ENCODE measurements at regions not wholly inside any gene's neighbourhood (a gene's known extent, or its start where the extent isn't known, plus 50 kb on each side); places are given as distances from the start of the nearest gene placed in this dataset.

DNA sequence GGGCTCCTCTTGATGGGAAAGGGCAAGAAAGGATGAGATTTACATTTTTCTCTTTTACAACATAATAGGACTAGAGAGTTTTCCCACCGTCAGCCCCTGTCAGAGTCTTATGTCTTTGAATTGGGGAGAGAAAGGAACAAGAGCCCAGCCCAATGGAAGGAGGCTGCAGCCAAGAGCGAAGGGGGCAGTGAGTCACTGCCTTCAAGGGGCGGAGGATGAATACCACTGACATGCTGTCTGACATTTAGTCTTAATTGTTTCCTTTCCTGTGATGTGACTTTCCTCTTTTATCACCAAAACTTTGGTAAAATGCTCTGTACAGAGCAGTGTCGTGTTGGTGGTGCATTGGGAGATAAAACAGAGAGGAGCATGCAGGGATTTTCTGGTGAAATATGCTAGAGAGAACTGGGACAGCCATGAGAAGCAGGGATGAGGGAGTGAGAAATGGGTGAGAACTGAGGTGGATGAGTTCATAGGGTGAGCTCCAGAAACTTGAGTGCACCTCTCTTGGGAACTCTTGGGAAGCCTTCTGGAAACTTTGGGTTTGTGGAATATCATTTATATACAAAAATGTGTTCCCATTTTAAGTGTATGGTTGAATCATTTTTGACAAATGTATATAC lies 179.9 kb upstream of the FGGY start:
- Histone ChIP-seq H3K27me3 (no peaks in the 10 kb centered on the region), H3K36me3 (no peaks in the 10 kb centered on the region), H3K9me3 (no peaks in the 10 kb centered on the region), H3K27ac (no peak overlapping the region), H3K4me3 (no peak overlapping the region), H3K4me1 (ENCODE audit: insufficient read depth) (no peaks in the 10 kb centered on the region)
- TF ChIP-seq POLR2A (IDR thresholded peaks at IDR 0.05), result no peak
- TF ChIP-seq, protein P1, sequence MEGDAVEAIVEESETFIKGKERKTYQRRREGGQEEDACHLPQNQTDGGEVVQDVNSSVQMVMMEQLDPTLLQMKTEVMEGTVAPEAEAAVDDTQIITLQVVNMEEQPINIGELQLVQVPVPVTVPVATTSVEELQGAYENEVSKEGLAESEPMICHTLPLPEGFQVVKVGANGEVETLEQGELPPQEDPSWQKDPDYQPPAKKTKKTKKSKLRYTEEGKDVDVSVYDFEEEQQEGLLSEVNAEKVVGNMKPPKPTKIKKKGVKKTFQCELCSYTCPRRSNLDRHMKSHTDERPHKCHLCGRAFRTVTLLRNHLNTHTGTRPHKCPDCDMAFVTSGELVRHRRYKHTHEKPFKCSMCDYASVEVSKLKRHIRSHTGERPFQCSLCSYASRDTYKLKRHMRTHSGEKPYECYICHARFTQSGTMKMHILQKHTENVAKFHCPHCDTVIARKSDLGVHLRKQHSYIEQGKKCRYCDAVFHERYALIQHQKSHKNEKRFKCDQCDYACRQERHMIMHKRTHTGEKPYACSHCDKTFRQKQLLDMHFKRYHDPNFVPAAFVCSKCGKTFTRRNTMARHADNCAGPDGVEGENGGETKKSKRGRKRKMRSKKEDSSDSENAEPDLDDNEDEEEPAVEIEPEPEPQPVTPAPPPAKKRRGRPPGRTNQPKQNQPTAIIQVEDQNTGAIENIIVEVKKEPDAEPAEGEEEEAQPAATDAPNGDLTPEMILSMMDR (IDR thresholded peaks at IDR 0.05), result no peak
- TF ChIP-seq EP300 (IDR thresholded peaks at IDR 0.05), result no peak
- DNase-seq, result no peak
- intact Hi-C loops (cut with DNase I), result no loop called here
- WGBS, 3 donors, result 73 to 83% (median 80%) methylated on average over 4 of the region's 4 CpGs

DNA sequence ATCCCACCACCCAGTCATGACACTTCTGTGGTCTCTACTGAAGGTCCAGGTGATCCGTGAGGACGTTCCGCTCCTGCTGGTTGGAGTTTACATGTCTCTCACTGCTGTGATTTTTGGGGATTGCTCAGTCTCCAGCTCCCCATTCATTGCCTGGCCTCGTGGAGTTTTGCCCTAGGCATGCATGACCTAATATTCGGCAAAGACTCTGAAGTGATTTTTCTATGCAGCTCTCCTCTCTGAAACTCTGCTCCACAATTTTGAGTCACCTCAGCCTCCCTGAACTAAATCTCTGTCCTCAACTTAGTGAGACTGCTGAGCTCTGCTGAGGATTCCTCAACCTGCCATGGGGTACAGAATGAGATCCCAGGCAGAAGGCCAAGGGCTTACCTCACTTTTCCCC lies 174.4 kb upstream of the FGGY start:
- Histone ChIP-seq H3K9me3 (no peaks in the 10 kb centered on the region), H3K27ac (no peak overlapping the region), H3K27me3 (no peaks in the 10 kb centered on the region), H3K4me1 (ENCODE audit: insufficient read depth) (no peaks in the 10 kb centered on the region), H3K4me3 (no peak overlapping the region), H3K36me3 (no peaks in the 10 kb centered on the region)
- intact Hi-C loops (cut with DNase I), result no loop called here
- 73 to 76% (median 74%) methylated on average over 5 of the region's 5 CpGs for WGBS, 3 donors
- TF ChIP-seq, protein P1 (IDR thresholded peaks at IDR 0.05), result no peak
- no peak for TF ChIP-seq POLR2A (IDR thresholded peaks at IDR 0.05)
- DNase-seq, result no peak

DNA sequence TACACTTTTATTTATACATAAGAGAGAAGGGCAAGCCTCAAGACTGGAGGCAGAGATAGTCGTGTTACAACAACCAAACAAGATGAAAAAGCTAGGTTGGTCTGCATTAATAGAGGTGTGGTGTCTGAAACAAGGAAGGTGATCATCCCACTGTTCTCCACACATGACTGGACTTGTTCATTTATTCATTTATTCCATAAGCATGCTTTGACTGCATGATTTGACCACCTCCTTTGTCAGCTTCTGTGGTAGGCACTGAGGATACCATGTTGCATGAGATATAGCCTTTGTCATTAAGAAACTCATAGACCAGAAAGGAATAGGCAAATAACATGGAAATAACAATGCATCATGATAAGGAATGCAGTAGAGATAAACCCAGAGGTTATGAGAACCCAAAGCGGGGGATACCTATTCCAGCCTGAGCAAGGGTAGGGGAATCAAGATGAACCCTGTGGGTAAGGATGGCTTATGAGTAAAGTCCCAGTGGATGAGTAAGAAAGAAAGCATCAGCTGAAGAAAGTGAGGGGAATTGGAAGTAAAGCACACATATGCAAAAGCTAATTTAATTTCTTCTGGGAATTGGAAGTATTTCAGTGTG lies 173.7 kb upstream of the FGGY start:
- H3K4me1 ChIP-seq (ENCODE audit: insufficient read depth), result no peaks in the 10 kb centered on the region
- H3K4me3 ChIP-seq, result no peak overlapping the region
- DNase-seq, result no peak
- no peaks in the 10 kb centered on the region for H3K9me3 ChIP-seq
- H3K27ac ChIP-seq, result no peak overlapping the region
- H3K36me3 ChIP-seq, result no peaks in the 10 kb centered on the region
- TF ChIP-seq, protein P1 (IDR thresholded peaks at IDR 0.05), result no peak
- TF ChIP-seq POLR2A (IDR thresholded peaks at IDR 0.05) (no peak), EP300 (IDR thresholded peaks at IDR 0.05) (no peak)
- intact Hi-C loops (cut with DNase I), result no loop called here
- H3K27me3 ChIP-seq, result no peaks in the 10 kb centered on the region
- WGBS, 3 donors, result 91 to 99% (median 97%) methylated on average over 2 of the region's 2 CpGs

DNA sequence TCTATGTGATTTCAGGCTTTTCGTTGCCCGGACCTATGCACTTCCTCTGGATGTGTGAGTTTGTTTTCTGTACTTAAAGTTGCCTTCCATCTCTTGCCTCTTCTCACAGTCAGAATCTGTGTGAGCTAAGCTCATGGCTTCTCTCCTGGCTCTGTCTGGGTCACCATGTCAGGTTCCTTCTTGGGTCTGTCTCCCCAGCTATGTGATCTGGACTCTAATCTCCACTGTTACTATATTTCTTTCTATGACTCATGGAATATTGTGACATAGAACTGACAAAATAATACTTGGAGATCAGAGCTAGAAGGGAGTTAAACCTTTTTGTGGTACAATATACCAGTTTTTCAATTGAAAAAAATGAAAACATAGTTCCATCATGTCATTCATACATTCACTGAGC lies 172.7 kb upstream of the FGGY start:
- Histone ChIP-seq H3K4me3 (no peak overlapping the region), H3K4me1 (ENCODE audit: insufficient read depth) (no peaks in the 10 kb centered on the region), H3K9me3 (no peaks in the 10 kb centered on the region), H3K36me3 (no peaks in the 10 kb centered on the region), H3K27me3 (no peaks in the 10 kb centered on the region), H3K27ac (no peak overlapping the region)
- intact Hi-C loops (cut with DNase I), result no loop called here
- DNase-seq, result no peak
- WGBS, 3 donors, result 91 to 97% (median 95%) methylated on average over 2 of the region's 2 CpGs
- TF ChIP-seq EP300 (IDR thresholded peaks at IDR 0.05) (no peak), POLR2A (IDR thresholded peaks at IDR 0.05) (no peak)
- TF ChIP-seq, protein P1 (IDR thresholded peaks at IDR 0.05), result no peak

All from ovary (tissue), 7 donors.